ENCODE measurements at regions not wholly inside any gene's neighbourhood (a gene's known extent, or its start where the extent isn't known, plus 50 kb on each side); places are given as distances from the start of the nearest gene placed in this dataset.

- H3K9me3 ChIP-seq = no peaks in the 10 kb centered on the region
- WGBS, 2 donors = 69 to 77% methylated on average over 1 of the region's 1 CpG
- TF ChIP-seq POLR2AphosphoS5 (IDR thresholded peaks at IDR 0.05) = no peak
- no peak for TF ChIP-seq EP300 (IDR thresholded peaks at IDR 0.05)
- TF ChIP-seq POLR2A (IDR thresholded peaks at IDR 0.05) = no peak
- no peak for TF ChIP-seq CTCF (IDR thresholded peaks at IDR 0.05)
- DNase-seq = no peak
- no peaks in the 10 kb centered on the region for H3K4me1 ChIP-seq
- no peaks in the 10 kb centered on the region for H3K27me3 ChIP-seq
- H3K27ac ChIP-seq = no peak overlapping the region
- intact Hi-C loops (cut with DNase I) = no loop called here
- no peak overlapping the region for H3K4me3 ChIP-seq
- H3K36me3 ChIP-seq = no peaks in the 10 kb centered on the region
These were observed 318.5 kb upstream of the ARPP21 start for GRCh38 chr3:35320646-35321407.

DNA sequence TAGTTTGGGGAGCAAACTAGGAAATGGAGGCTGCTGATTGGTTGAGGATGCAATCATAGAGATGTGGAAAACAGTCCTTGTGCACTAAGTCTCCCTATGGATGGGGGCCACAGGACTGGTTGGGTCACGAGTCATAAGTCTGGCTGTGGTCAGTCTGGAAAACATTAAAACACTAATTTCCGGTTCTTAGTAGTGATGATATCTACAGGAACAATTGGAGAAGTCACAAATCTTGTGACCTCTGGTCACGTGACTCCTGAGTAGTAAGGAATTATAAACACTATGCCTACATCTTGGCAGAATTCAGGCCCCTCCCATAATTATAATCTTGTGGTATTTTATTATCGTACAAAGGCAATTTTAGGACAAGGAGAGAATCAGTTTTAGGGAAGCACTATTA lies 317.3 kb upstream of the ARPP21 start:
- no peaks in the 10 kb centered on the region for H3K9me3 ChIP-seq
- 15 to 46% methylated on average over 4 of the region's 4 CpGs for WGBS, 2 donors
- no peak overlapping the region for H3K27ac ChIP-seq
- H3K4me3 ChIP-seq = no peak overlapping the region
- H3K27me3 ChIP-seq = no peaks in the 10 kb centered on the region
- no peaks in the 10 kb centered on the region for H3K4me1 ChIP-seq
- DNase-seq = no peak
- intact Hi-C loops (cut with DNase I) = no loop called here
- TF ChIP-seq EP300 (IDR thresholded peaks at IDR 0.05) (no peak), POLR2A (IDR thresholded peaks at IDR 0.05) (no peak), POLR2AphosphoS5 (IDR thresholded peaks at IDR 0.05) (no peak), CTCF (IDR thresholded peaks at IDR 0.05) (no peak)
- no peaks in the 10 kb centered on the region for H3K36me3 ChIP-seq

- Histone ChIP-seq H3K27ac (no peak overlapping the region), H3K36me3 (no peaks in the 10 kb centered on the region), H3K4me3 (no peak overlapping the region), H3K27me3 (no peaks in the 10 kb centered on the region), H3K9me3 (no peaks in the 10 kb centered on the region), H3K4me1 (no peaks in the 10 kb centered on the region)
- intact Hi-C loops (cut with DNase I) = no loop called here
- DNase-seq = no peak
- TF ChIP-seq EP300 (IDR thresholded peaks at IDR 0.05) = no peak
- TF ChIP-seq POLR2AphosphoS5 (IDR thresholded peaks at IDR 0.05) = no peak
- TF ChIP-seq POLR2A (IDR thresholded peaks at IDR 0.05) = no peak
- TF ChIP-seq CTCF (IDR thresholded peaks at IDR 0.05) = no peak
- WGBS, 2 donors = 80 to 82% methylated on average over 3 of the region's 3 CpGs
These were observed 303.6 kb upstream of the ARPP21 start for GRCh38 chr3:35335703-35336102.

GRCh38 chr3:35336601-35337000 lies 302.7 kb upstream of the ARPP21 start:
- Histone ChIP-seq H3K36me3 (no peaks in the 10 kb centered on the region), H3K9me3 (no peaks in the 10 kb centered on the region), H3K27me3 (no peaks in the 10 kb centered on the region), H3K4me1 (no peaks in the 10 kb centered on the region), H3K4me3 (no peak overlapping the region), H3K27ac (no peak overlapping the region)
- no peak for DNase-seq
- TF ChIP-seq EP300 (IDR thresholded peaks at IDR 0.05) = no peak
- TF ChIP-seq POLR2A (IDR thresholded peaks at IDR 0.05) = no peak
- TF ChIP-seq POLR2AphosphoS5 (IDR thresholded peaks at IDR 0.05) = no peak
- intact Hi-C loops (cut with DNase I) = no loop called here

- DNase-seq = no peak
- WGBS, 2 donors = 18 to 30% methylated on average over 2 of the region's 2 CpGs
- Histone ChIP-seq H3K27me3 (no peaks in the 10 kb centered on the region), H3K4me3 (no peak overlapping the region), H3K9me3 (no peaks in the 10 kb centered on the region), H3K27ac (no peak overlapping the region), H3K36me3 (no peaks in the 10 kb centered on the region), H3K4me1 (no peaks in the 10 kb centered on the region)
- no peak for TF ChIP-seq EP300 (IDR thresholded peaks at IDR 0.05)
- no peak for TF ChIP-seq POLR2A (IDR thresholded peaks at IDR 0.05)
- no peak for TF ChIP-seq POLR2AphosphoS5 (IDR thresholded peaks at IDR 0.05)
- no peak for TF ChIP-seq CTCF (IDR thresholded peaks at IDR 0.05)
- intact Hi-C loops (cut with DNase I) = no loop called here
These were observed 301.1 kb upstream of the ARPP21 start for GRCh38 chr3:35338186-35338585.

Measured in sigmoid colon (tissue), 6 donors.